ENCODE measurements at regions not wholly inside any gene's neighbourhood (a gene's known extent, or its start where the extent isn't known, plus 50 kb on each side); places are given as distances from the start of the nearest gene placed in this dataset.
"Not testable (repeated sequence)": the region's sequence is repeated elsewhere in the genome, so short reads cannot be mapped to it uniquely, and the experiment has no call there.

DNA sequence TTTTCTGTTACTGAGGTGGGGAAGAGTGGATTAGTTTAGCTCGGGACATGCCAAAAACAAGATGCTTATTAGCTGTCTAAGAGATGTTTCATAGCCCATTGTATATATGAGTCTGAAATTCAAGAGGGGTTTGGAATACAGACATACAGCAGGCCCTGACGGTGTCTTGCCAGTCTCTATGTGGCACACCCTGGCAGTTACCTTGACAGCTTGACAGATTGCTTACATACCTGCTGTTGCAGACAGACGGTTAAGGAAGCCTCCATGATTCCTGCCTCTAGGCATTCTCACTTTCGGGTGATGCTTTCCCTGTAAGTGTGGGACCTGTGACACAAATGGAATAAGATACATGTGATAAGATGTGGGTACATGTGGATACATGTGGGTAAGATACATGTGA is 95.0 kb downstream of the QRSL1 start:
- DNase-seq (ENCODE audit: low read depth in 2 of 2): no peak

DNA sequence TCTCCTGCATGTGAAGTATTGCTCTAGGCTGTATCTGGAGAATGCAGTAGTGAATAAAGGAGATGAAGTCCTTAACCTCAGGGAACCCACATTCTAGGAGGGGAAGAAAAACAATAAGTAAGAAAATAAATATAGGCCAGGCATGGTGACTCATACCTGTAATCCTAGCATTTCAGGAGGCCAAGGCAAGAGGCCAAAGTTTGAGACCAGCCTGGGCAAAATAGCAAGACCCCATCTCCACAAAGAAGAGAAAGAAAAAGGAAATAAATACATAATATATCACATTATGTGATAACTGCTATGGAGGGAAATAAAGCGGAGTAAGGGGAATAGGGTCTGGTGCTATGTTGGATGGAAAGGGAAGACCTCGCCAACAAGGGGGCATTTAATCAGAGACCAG is 94.0 kb downstream of the QRSL1 start:
- not testable (repeated sequence) for DNase-seq (ENCODE audit: low read depth in 2 of 2)

GRCh38 chr6:106721189-106721588 is 91.8 kb downstream of the QRSL1 start:
- DNase-seq (ENCODE audit: low read depth in 2 of 2): not testable (repeated sequence)
